Right ventricle myocardium inferior (tissue), 1 donor: ENCODE measurements at regions not wholly inside any gene's neighbourhood (a gene's known extent, or its start where the extent isn't known, plus 50 kb on each side); places are given as distances from the start of the nearest gene placed in this dataset.

Experiments
- ATAC-seq: fragments of 200-7000 bp; cut with Tn5 transposase; one replicate; pipeline ENCODE4 v1.9.1; 2020; ENCODE audit warnings: mild to moderate bottlenecking, moderate library complexity
- DNase-seq: peaks from one replicate; pipeline ENCODE4 v3.0.0; 2021; ENCODE audit errors: missing footprints
- intact Hi-C: fragments of 100-400 bp; cut with DNase I; formaldehyde crosslinking; loops from one replicate; pipeline ENCODE4 v1.11.0; 2022
- donor health status: DM: no; HTN: yes; CAD: no; lungs with severe emphysema.

GRCh38 chr9:105128908-105129600 is 115.4 kb upstream of the SLC44A1 start:
- ATAC-seq (no peak), DNase-seq (no peak)
- intact Hi-C loops: no loop called here

DNA sequence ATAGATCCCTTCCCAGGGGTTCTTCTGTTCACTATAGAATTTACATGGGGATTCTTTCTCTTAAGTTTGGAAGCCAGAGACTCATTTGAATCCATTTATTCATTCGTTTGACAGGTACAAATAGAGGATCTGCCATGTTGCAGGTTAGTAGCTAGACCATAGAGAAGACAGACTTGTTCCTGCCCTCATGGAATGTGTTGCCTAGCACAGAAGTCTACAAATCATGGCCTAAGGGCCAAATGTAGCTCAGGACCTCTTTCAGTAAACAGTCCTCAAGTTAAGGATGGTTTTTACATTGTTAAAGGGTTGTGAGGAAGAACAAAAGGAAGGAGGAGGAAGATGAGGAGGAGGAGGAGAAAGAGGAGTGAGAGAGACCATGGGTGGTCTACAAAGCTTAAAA is 114.7 kb upstream of the SLC44A1 start:
- intact Hi-C loops: no loop called here
- no peak for DNase-seq
- no peak for ATAC-seq

- DNase-seq (no peak), ATAC-seq (no peak)
- intact Hi-C loops: no loop called here
These were observed 112.5 kb upstream of the SLC44A1 start for GRCh38 chr9:105131981-105132380.

- intact Hi-C loops: no loop called here
These were observed 111.8 kb upstream of the SLC44A1 start for GRCh38 chr9:105132606-105133005.

GRCh38 chr9:105138306-105138801 is 106.1 kb upstream of the SLC44A1 start:
- ATAC-seq: peak; percentile 82
- peak; percentile 75 for DNase-seq
- intact Hi-C loops: no loop called here

More at GRCh38 chr9:105132606-105133005, 111.8 kb upstream of the SLC44A1 start:
- DNase-seq (no peak), ATAC-seq (no peak)

DNA sequence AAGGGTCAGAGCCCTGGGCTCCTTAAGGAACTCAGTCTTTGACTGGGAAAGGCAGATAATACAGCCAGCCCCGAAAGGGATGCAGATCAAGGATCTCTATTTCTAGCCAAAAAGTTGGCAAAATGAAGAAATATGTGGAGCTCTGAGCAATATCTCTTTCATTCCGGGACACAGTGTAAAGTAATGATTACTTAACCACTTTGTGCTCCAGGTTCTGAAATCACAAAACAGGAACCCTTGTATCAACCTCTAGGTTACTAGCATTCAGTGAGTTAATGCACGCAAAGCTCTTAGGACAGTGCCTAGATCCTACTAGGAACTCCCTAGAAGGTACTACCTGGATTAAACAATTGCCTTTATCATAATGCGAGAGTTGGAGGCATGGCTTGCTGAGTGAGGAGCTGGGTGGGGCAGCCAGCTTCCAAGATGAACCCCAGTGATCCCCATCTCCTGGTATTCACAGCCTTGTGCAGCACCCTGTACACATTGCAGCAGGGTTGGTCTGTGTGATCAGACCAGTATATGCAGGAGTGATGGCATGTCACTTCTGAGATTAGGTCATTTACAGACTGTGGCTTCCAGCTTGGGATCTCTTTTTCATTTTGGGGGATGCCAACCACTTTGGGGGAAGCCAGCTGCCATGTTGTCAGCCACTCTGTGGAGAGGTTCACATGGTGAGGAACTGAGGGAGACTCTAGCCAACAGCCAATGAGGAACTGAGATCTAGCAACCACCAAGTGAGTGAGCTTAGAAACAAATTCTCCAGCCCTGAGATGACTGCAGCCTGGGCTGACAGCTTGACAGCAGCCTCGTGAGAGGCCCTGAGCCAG is 103.1 kb upstream of the SLC44A1 start:
- ATAC-seq (peak; percentile 50), DNase-seq (no peak)
- intact Hi-C loops: no loop called here

- no peak for ATAC-seq
- intact Hi-C loops: no loop called here
These were observed 102.5 kb upstream of the SLC44A1 start for GRCh38 chr9:105141976-105142250.

GRCh38 chr9:105142406-105143135 is 101.9 kb upstream of the SLC44A1 start:
- ATAC-seq (no peak), DNase-seq (no peak)
- intact Hi-C loops: no loop called here

More at GRCh38 chr9:105141976-105142250, 102.5 kb upstream of the SLC44A1 start:
- no peak for DNase-seq

DNA sequence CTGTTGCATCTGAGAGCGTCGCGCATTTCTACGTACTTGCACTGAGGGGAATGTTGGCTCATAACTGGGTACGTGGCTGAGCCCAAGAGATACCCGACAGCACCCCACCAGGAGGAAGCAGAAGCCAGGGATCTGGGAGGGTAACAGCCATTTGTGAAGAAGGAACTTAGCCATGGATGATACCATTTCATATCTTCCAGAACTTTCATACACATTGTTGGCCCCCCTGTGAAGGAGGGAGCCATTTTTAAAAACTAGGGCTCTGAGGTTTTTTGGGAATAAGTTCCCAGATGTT is 101.4 kb upstream of the SLC44A1 start:
- intact Hi-C loops: no loop called here
- ATAC-seq (no peak), DNase-seq (no peak)

DNA sequence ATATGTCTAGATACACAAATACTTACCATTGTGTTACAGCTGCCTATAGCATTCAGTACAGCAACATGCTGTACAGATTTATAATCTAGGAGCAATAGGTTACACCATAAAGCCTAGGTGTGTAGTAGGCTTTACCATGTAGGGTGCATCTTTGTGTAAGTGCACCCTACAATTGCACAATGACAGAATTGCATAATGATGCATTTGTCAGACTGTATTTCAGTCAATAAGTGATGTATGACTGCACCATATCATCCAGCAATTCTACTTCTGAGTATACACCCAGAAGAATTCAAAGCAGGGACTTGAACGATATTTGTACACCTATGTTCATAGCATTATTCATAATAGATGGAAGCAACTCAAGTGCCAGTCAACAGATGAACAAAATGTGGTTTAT is 100.4 kb upstream of the SLC44A1 start:
- DNase-seq (no peak), ATAC-seq (no peak)
- intact Hi-C loops: no loop called here

GRCh38 chr9:105144841-105145240 is 99.6 kb upstream of the SLC44A1 start:
- intact Hi-C loops: no loop called here
- no peak for DNase-seq
- no peak for ATAC-seq

DNA sequence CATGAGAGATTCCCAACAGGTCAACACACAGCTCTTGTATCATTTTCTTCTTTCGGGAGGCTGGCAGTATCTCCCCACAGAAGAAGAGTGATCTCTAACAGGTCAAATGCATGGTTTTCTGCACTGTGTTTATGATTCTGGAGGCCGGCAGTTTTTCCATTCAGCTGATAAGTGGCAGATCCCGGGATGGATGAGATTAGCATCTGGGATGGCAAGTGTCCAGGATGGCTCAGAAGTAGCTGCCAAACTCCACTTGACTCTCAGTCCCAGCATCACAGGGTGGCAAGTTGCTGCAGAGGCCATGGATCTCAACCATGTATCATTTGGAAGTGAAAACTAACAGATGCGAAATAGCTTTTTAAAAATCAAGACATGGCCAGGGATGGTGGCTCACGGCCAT is 97.8 kb upstream of the SLC44A1 start:
- intact Hi-C loops: no loop called here
- no peak for DNase-seq
- ATAC-seq: no peak

GRCh38 chr9:105147110-105147871 is 97.2 kb upstream of the SLC44A1 start:
- DNase-seq: no peak
- intact Hi-C loops: no loop called here
- no peak for ATAC-seq

DNA sequence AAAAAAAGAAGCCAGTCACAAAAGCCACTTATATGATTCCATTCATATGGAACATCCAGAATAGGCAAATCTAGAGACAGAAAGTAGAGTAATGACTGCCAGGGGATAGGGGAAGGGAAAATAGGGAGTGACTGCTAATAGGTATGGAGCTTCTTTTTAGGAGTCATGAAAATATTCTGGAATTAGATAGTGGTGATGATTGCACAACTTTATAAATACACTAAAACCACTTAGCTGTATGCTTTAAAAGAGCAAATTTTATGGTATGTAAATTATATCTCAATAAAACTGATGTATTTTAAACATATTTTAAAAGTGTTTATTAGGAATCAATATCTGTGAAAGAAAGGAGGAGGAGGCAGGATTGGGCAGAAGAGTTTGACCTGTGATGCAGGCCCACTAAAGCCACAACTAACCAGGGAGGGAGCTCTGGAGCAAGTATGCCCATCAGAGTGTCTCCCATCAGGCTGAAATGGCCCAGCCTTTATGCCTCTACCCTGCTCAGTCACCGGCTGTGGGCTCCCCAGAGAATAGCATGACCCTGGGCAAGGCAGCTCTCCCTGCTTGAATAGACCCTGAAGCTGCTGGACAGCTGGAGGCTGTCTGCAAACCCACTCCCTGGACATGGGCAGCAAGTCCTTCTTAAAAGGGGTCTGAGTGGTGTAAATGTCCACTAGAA is 96.0 kb upstream of the SLC44A1 start:
- intact Hi-C loops: no loop called here
- no peak for ATAC-seq
- DNase-seq: no peak

- DNase-seq (no peak), ATAC-seq (no peak)
- intact Hi-C loops: no loop called here
These were observed 93.3 kb upstream of the SLC44A1 start for GRCh38 chr9:105150991-105151685.

GRCh38 chr9:105151686-105151995 is 92.8 kb upstream of the SLC44A1 start:
- intact Hi-C loops: no loop called here
- ATAC-seq (no peak), DNase-seq (no peak)

DNA sequence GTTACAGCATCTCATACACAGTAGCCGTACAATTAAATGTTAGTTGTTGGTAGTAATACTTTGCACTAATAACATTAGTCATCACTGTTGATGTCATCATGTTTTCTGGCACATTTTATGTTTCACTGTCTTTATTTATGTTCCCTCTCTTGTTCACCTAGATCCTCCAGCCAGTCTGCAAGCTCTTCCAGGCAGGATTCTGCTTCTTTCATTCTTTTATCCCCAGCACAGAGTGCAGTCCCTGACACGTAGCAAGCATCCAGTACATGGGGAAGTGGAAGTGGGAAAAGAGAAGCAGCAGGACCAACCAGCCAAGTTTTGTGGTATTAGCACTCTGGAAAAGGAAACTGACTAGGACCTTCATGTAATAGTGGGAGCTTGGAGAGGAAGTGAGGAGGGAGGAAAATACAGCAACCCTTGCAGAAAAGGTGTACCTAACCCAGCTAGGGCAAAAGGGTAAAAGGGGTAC is 89.7 kb upstream of the SLC44A1 start:
- intact Hi-C loops: no loop called here
- DNase-seq (no peak), ATAC-seq (peak; percentile 66)

DNA sequence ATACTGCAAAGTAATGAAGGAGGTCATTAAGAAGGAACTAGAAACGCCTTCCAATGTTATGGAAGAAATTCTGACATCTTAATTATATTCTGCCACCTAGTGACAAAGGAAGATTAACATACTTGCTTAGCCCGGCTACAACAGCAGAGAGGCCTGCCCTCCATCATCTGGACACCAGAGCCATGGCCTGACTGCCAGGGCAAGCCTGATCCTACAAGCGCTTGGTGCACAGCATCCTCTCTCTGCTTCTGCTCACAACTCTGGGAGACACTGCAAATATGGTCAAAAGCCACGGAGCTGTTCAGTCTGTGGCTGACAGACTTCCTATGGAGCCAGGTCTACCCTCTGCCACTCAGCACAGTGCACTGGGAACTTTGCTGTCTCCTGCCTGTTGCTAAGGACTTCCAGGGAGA is 87.3 kb upstream of the SLC44A1 start:
- DNase-seq (no peak), ATAC-seq (peak; percentile 88)
- intact Hi-C loops: loop anchor here (1.0 to 2.0 kb wide), 3 partner anchors 166 to 231 kb away; no protein-coding TSS in a partner anchor
